B cell (primary cell): ENCODE measurements at regions not wholly inside any gene's neighbourhood (a gene's known extent, or its start where the extent isn't known, plus 50 kb on each side); places are given as distances from the start of the nearest gene placed in this dataset.
A peak's percentile ranks its signal among the peaks of the same experiment; 100 is the strongest.

Source experiments
- ATAC-seq: fragments of 200-7000 bp; cut with Tn5 transposase; one replicate; pipeline ENCODE4 v1.10.0; 2021; ENCODE audit warnings: low read depth, mild to moderate bottlenecking, moderate number of reproducible peaks, moderate library complexity
- CTCF ChIA-PET: fragments of 350-600 bp; sonication (Branson Sonifier 250); formaldehyde crosslinking; loops from one replicate; lab custom pipeline; 2021; ENCODE audit warnings: antibody characterized with exemption, inconsistent platforms; lab: Charles Lee
- POLR2A ChIA-PET: fragments of 350-600 bp; sonication (Branson Sonifier 250); formaldehyde crosslinking; loops from one replicate; lab custom pipeline; 2021; ENCODE audit warnings: antibody characterized with exemption; lab: Charles Lee
- DNase-seq: peaks from one replicate; pipeline ENCODE4 v3.0.0; 2013
- H2AFZ ChIP-seq: 2 replicates; pipeline ENCODE4 v1.6.1; 2012; ENCODE audit warnings: mild to moderate bottlenecking, low read depth, low read length; ENCODE audit not compliant: insufficient read depth, poor library complexity, severe bottlenecking
- H3K27ac ChIP-seq, 2 donors: 1 replicate in 1 of 2; 2 replicates in 1 of 2; pipeline ENCODE4 v1.5.1; 2012 to 2013; ENCODE audit warnings: low read length in 2 of 2, mild to moderate bottlenecking in 2 of 2, moderate library complexity in 1 of 2
- H3K27me3 ChIP-seq, 4 experiments: fragments of 200-600 bp in 1 of 4; sonication (generic) in 1 of 4; replicated peaks in 1 of 4; 1 replicate in 2 of 4; 2 replicates in 2 of 4; pipeline versions ENCODE4 v1.6.1 to v1.7.0; 2013 to 2016; ENCODE audit warnings: low read length in 3 of 4, mild to moderate bottlenecking in 2 of 4, mixed read lengths in 1 of 4, moderate library complexity in 1 of 4; ENCODE audit not compliant: insufficient read depth in 4 of 4, control insufficient read depth in 3 of 4; ENCODE audit errors: control extremely low read depth in 1 of 4
- H3K36me3 ChIP-seq, 2 experiments: replicated peaks in 1 of 2; 1 replicate in 1 of 2; 2 replicates in 1 of 2; pipeline versions ENCODE4 v1.6.1 to v1.7.1; 2013; ENCODE audit warnings: low read length in 1 of 2; ENCODE audit not compliant: insufficient read depth in 2 of 2, control insufficient read depth in 1 of 2; ENCODE audit errors: control extremely low read depth in 1 of 2, extremely low read depth in 1 of 2
- H3K4me1 ChIP-seq, 2 donors: fragments of 200-600 bp in 1 of 2; sonication (generic) in 1 of 2; 1 replicate in 1 of 2; 2 replicates in 1 of 2; pipeline versions ENCODE4 v1.5.1 to v1.6.1; 2013 to 2017; ENCODE audit warnings: low read length in 2 of 2; ENCODE audit not compliant: control insufficient read depth in 2 of 2, insufficient read depth in 2 of 2
- H3K4me2 ChIP-seq: replicated peaks from 2 replicates; pipeline ENCODE3; 2012; ENCODE audit warnings: mild to moderate bottlenecking, low read depth, low read length; ENCODE audit not compliant: poor library complexity, severe bottlenecking
- H3K4me3 ChIP-seq, 5 experiments: fragments of 200-600 bp in 1 of 5; sonication (generic) in 1 of 5; 1 replicate in 3 of 5; 2 replicates in 2 of 5; pipeline versions ENCODE4 v1.5.1 to v1.7.0; 2011 to 2016; ENCODE audit warnings: low read length in 4 of 5, mild to moderate bottlenecking in 4 of 5, low read depth in 2 of 5, control low read depth in 1 of 5, moderate library complexity in 1 of 5; ENCODE audit not compliant: insufficient read depth in 1 of 5; ENCODE audit errors: control extremely low read depth in 1 of 5, extremely low read depth in 1 of 5
- H3K79me2 ChIP-seq: fragments of 200-600 bp; sonication (generic); one replicate; pipeline ENCODE4 v1.6.0; 2016; ENCODE audit warnings: low read length; ENCODE audit not compliant: control insufficient read depth, insufficient read depth
- H3K9ac ChIP-seq: fragments of 200-600 bp; sonication (generic); 2 replicates; pipeline ENCODE4 v1.6.1; 2017; ENCODE audit warnings: mild to moderate bottlenecking, low read length, moderate library complexity
- H3K9me3 ChIP-seq, 3 donors: one replicate each; pipeline versions ENCODE4 v1.6.1 to v1.7.1; 2013; ENCODE audit warnings: low read length in 2 of 3; ENCODE audit not compliant: control insufficient read depth in 2 of 3, insufficient read depth in 1 of 3; ENCODE audit errors: control extremely low read depth in 1 of 3
- H4K20me1 ChIP-seq: 2 replicates; pipeline ENCODE4 v1.6.0; 2012; ENCODE audit warnings: mild to moderate bottlenecking, low read length; ENCODE audit not compliant: insufficient read depth, control insufficient read depth, poor library complexity, severe bottlenecking
- H3K27ac Mint-ChIP-seq: one replicate; pipeline ENCODE4 v1.8.0; 2021; ENCODE audit warnings: mixed read lengths
- H3K27me3 Mint-ChIP-seq: one replicate; pipeline ENCODE4 v1.8.0; 2021; ENCODE audit warnings: mixed read lengths
- H3K4me1 Mint-ChIP-seq: one replicate; pipeline ENCODE4 v1.8.0; 2021; ENCODE audit warnings: mixed read lengths
- H3K4me3 Mint-ChIP-seq: one replicate; pipeline ENCODE4 v1.8.0; 2021; ENCODE audit warnings: mixed read lengths
- H3K9me3 Mint-ChIP-seq: one replicate; pipeline ENCODE4 v1.8.0; 2022; ENCODE audit warnings: mixed read lengths; ENCODE audit not compliant: insufficient read depth
- EZH2 ChIP-seq: IDR thresholded peaks from 2 replicates; pipeline ENCODE4 v1.6.1; 2012; ENCODE audit warnings: borderline replicate concordance, low read depth, mild to moderate bottlenecking, moderate library complexity, low read length; ENCODE audit not compliant: insufficient read depth, poor library complexity, severe bottlenecking
- WGBS: methylation state at CpG from one replicate; pipeline ENCODE4 v1.1.5; 2013; ENCODE audit warnings: missing lambda C conversion rate; ENCODE audit not compliant: insufficient coverage; 5-methylcytosine and 5-hydroxymethylcytosine counted together
- intact Hi-C: fragments of 100-400 bp; cut with micrococcal nuclease; formaldehyde crosslinking; loops from one replicate; pipeline ENCODE4 v1.10.0; 2022
- TF ChIP-seq, protein P1 (sequence below): fragments of 200-600 bp; IDR thresholded peaks from one replicate; pipeline ENCODE4 v1.8.0; 2022; ENCODE audit warnings: antibody characterized with exemption, mild to moderate bottlenecking

DNA sequence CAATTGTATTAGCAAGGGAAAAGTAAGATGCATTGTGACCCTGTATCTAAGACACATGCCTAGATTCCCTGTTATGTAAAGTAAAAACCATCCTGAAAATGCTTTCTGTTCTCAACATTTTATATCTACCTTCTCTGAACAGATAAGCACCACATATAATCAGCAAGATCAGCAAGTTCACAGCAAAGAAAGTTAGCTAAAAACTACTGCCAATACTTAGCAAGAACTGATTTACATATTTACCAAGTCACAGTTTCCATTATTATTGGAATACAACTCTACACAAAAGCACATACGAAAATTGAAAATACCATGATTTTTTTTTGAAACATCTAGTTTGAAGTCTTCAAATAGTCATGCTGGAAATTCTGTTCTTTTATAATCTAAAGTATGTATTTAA lies 1118.1 kb downstream of the TAF11L14 start:
- H3K27me3 Mint-ChIP-seq: no peaks in the 10 kb centered on the region
- H3K4me3 Mint-ChIP-seq: no peak overlapping the region
- H3K9me3 ChIP-seq: no peaks in the 10 kb centered on the region
- ATAC-seq: no peak
- H3K9me3 Mint-ChIP-seq: no peaks in the 10 kb centered on the region
- no peaks in the 10 kb centered on the region for H4K20me1 ChIP-seq
- ChIA-PET POLR2A (no interaction called here), CTCF (interaction anchor here (1.9 kb wide), 1 partner anchor 53 kb away, joined by 6 read pairs; no protein-coding TSS in a partner anchor)
- peaks cover 6% of the 10 kb centered on the region for H3K4me1 Mint-ChIP-seq
- WGBS: no CpG with 5 or more reads among the region's 1 CpG
- no peaks in the 10 kb centered on the region for H3K79me2 ChIP-seq
- DNase-seq: no peak
- intact Hi-C loops: no loop called here
- peak overlapping the region; percentile 17 for H2AFZ ChIP-seq
- no peak for TF ChIP-seq EZH2
- TF ChIP-seq, protein P1, sequence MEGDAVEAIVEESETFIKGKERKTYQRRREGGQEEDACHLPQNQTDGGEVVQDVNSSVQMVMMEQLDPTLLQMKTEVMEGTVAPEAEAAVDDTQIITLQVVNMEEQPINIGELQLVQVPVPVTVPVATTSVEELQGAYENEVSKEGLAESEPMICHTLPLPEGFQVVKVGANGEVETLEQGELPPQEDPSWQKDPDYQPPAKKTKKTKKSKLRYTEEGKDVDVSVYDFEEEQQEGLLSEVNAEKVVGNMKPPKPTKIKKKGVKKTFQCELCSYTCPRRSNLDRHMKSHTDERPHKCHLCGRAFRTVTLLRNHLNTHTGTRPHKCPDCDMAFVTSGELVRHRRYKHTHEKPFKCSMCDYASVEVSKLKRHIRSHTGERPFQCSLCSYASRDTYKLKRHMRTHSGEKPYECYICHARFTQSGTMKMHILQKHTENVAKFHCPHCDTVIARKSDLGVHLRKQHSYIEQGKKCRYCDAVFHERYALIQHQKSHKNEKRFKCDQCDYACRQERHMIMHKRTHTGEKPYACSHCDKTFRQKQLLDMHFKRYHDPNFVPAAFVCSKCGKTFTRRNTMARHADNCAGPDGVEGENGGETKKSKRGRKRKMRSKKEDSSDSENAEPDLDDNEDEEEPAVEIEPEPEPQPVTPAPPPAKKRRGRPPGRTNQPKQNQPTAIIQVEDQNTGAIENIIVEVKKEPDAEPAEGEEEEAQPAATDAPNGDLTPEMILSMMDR: no peak
- no peak overlapping the region for H3K4me2 ChIP-seq
- H3K27me3 ChIP-seq: no peaks in the 10 kb centered on the region
- H3K27ac Mint-ChIP-seq: no peak overlapping the region
- H3K4me1 ChIP-seq: peaks cover under 1% of the 10 kb centered on the region in 2 donors
- H3K36me3 ChIP-seq: no peaks in the 10 kb centered on the region
- H3K4me3 ChIP-seq: no peak overlapping the region
- no peak overlapping the region for H3K27ac ChIP-seq
- no peak overlapping the region for H3K9ac ChIP-seq

DNA sequence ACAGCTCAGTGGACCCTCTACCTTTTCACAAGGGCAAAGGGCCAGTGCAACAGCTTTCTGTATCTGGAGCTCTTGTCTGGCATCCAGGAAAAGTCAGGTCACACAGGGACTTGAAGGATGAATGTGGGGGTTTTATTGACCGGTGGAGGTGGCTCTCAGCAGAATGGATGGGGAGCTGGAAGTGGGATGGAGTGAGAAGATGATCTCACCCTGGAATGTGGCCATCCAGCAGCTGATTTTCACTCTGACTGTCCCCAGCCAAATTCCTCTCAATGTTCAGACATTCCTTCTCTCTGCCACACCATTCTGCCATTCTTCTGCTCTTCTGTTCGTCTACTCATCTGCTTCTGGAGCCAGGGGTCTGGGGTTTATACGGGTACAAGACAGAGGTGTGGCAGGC lies 1119.9 kb downstream of the TAF11L14 start:
- H4K20me1 ChIP-seq: no peaks in the 10 kb centered on the region
- no peak overlapping the region for H2AFZ ChIP-seq
- no peaks in the 10 kb centered on the region for H3K27me3 ChIP-seq
- Mint-ChIP-seq H3K27me3 (no peaks in the 10 kb centered on the region), H3K4me1 (no peaks in the 10 kb centered on the region), H3K9me3 (no peaks in the 10 kb centered on the region), H3K27ac (no peak overlapping the region), H3K4me3 (no peak overlapping the region)
- H3K36me3 ChIP-seq: no peaks in the 10 kb centered on the region
- 100% methylated on average over 2 of the region's 3 CpGs for WGBS
- H3K4me1 ChIP-seq: no peaks in the 10 kb centered on the region
- no peak overlapping the region for H3K27ac ChIP-seq
- ChIA-PET CTCF (no interaction called here), POLR2A (no interaction called here)
- no peak for ATAC-seq
- intact Hi-C loops: no loop called here
- no peak for DNase-seq
- TF ChIP-seq, protein P1: no peak
- no peak for TF ChIP-seq EZH2
- no peak overlapping the region for H3K4me3 ChIP-seq
- no peak overlapping the region for H3K4me2 ChIP-seq
- no peak overlapping the region for H3K9ac ChIP-seq
- H3K79me2 ChIP-seq: no peaks in the 10 kb centered on the region
- H3K9me3 ChIP-seq: no peaks in the 10 kb centered on the region
